ENCODE measurements at regions not wholly inside any gene's neighbourhood (a gene's known extent, or its start where the extent isn't known, plus 50 kb on each side); places are given as distances from the start of the nearest gene placed in this dataset.
A peak's percentile ranks its signal among the peaks of the same experiment; 100 is the strongest.

- no peak for DNase-seq (ENCODE audit: low read depth)
- H3K4me3 ChIP-seq (ENCODE audit: low read length): no peak overlapping the region
- no peak for TF ChIP-seq CTCF (IDR thresholded peaks at IDR 0.05; ENCODE audit: insufficient read depth, low read depth, low read length, missing control alignments)
Observed at GRCh38 chr10:128697437-128697836, 571.2 kb upstream of the MKI67 start.

DNA sequence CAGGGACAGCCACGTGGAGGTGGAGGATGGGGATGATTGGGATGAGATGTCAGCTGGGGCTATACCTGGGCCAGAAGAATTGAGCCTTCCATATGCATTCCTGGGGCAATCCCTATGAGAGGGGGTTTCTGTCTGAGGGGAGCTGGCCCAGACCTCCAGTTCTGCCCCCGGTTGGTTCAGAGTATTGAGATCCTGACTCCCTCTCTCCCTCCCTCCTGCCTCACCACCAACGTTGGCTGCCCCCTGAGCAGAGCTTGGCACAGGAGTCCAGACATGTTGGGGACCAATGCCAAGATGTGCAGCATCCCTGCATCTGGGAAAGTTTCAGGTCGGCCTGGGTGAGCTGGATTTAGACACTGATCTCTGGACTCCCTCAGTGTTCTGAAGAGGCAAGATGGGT is 575.2 kb upstream of the MKI67 start:
- TF ChIP-seq CTCF (IDR thresholded peaks at IDR 0.05; ENCODE audit: insufficient read depth, low read depth, low read length, missing control alignments): no peak
- H3K4me3 ChIP-seq (ENCODE audit: low read length): no peak overlapping the region
- no peak for DNase-seq (ENCODE audit: low read depth)

DNA sequence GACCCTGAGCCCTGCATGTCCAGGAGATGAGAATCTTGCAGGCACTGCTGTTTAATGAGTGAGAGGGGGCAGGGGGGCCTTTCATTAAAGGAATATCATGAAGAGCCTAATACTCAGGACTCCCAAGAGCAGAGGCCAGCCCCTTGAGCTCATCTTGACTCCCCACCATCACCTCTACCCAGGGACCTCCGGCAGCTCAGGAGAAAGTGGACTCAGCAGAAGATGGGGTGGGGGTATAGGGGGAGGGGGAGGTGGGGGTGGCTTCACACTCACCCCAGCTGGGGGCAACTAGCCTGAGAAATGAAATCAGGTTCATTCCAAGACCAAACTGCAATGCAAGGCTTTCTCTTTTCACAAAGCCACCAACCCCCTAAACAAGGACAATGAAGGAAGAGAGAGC is 575.6 kb upstream of the MKI67 start:
- no peak overlapping the region for H3K4me3 ChIP-seq (ENCODE audit: low read length)
- TF ChIP-seq CTCF (IDR thresholded peaks at IDR 0.05; ENCODE audit: insufficient read depth, low read depth, low read length, missing control alignments): no peak
- DNase-seq (ENCODE audit: low read depth): no peak

DNA sequence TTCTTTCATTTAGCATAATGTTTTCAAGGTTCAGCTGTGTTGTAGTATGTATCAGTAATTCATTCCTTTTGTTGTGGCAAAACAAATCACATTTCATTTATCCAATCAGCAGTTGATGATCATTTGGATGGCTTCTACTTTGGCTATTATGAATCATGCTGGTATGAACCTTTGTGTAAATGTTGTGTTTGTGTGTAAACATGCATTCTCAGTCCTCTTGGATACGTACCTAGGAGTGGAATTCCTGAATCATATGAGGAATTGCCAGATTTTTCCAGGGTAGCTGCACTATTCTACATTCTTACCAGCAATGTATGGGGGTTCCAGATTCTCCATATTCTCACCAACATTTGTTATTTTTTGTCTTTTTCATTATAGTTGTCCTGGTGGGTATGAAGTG is 578.5 kb upstream of the MKI67 start:
- peak; percentile 4 for DNase-seq (ENCODE audit: low read depth)
- H3K4me3 ChIP-seq (ENCODE audit: low read length): no peak overlapping the region
- TF ChIP-seq CTCF (IDR thresholded peaks at IDR 0.05; ENCODE audit: insufficient read depth, low read depth, low read length, missing control alignments): no peak

DNA sequence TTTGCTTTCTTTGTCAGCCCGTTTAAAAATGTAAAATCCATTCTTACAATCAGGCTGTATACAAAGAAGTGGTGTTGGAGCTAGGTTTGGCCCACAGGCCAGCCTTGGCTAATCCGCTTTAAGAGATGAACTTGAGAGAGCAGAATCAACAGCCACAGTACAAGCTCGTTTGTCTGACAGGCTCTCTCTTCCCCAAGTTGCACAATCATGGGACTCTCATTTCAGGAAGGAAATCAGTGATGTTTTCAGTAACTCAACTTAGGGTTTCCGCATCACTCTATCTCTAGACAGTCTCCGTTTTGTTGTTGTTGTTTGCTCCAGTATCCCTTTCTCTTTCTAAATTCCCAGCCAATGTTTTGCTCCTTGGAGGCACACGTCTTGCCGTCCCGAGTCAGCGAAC is 582.0 kb upstream of the MKI67 start:
- H3K4me3 ChIP-seq (ENCODE audit: low read length): no peak overlapping the region
- TF ChIP-seq CTCF (IDR thresholded peaks at IDR 0.05; ENCODE audit: insufficient read depth, low read depth, low read length, missing control alignments): no peak
- no peak for DNase-seq (ENCODE audit: low read depth)

DNA sequence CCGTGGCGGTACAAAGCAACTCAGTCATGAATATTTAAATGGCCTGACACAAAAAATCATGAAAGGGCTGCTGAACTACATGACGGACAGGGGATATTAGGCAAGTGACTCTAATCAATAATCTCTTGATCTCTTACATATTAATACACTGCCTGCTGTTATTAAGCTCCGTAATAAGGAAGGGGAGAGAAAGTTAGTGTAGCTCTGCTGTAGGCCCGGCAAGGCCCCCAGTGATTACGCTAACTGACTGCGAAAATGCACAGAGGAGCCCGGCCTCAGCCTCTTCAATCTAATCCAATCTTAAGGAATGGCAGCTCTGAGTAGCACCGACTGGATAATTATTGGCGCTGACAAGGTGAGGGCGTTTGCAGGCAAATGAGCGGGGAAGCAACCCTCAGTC is 583.5 kb upstream of the MKI67 start:
- no peak for DNase-seq (ENCODE audit: low read depth)
- H3K4me3 ChIP-seq (ENCODE audit: low read length): no peak overlapping the region
- no peak for TF ChIP-seq CTCF (IDR thresholded peaks at IDR 0.05; ENCODE audit: insufficient read depth, low read depth, low read length, missing control alignments)

DNA sequence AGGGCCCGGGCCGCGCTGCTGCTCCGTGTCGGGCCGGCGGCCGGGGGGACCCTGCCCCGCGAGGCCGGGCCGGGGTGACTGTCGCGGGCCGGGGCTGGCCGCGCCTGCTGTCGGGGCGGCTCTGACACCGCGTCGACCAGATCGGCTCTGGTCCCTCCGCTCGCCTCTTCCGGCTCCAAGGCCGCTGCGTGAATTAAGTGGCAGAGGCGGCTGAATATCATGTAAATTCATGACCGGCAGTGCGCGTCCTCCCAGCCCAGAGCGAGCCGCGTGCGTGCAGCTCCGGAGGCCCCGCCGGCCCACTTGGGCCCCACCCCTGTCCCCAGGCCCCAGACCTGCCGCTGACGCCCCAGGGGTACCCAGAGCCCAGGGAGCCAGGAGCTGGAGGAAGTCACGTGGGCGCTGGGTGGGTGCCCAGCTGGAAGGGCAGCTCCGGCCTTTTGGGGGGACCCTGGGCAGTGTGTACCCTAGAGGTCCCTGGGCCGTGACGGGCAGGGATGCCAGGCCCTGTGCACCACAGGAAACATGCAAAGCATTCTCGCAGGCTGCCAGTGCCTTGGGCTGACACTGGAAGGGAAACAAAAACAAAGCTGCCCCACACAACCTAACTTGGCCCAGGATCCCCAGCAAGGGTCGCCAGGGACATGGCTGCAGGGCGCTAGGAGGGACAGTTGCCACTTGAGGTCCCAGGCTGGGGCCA is 584.0 kb upstream of the MKI67 start:
- TF ChIP-seq CTCF (IDR thresholded peaks at IDR 0.05; ENCODE audit: insufficient read depth, low read depth, low read length, missing control alignments): no peak
- H3K4me3 ChIP-seq (ENCODE audit: low read length): no peak overlapping the region
- no peak for DNase-seq (ENCODE audit: low read depth)

Data from epithelial cell of esophagus (primary cell).